ENCODE measurements at regions not wholly inside any gene's neighbourhood (a gene's known extent, or its start where the extent isn't known, plus 50 kb on each side); places are given as distances from the start of the nearest gene placed in this dataset.

DNA sequence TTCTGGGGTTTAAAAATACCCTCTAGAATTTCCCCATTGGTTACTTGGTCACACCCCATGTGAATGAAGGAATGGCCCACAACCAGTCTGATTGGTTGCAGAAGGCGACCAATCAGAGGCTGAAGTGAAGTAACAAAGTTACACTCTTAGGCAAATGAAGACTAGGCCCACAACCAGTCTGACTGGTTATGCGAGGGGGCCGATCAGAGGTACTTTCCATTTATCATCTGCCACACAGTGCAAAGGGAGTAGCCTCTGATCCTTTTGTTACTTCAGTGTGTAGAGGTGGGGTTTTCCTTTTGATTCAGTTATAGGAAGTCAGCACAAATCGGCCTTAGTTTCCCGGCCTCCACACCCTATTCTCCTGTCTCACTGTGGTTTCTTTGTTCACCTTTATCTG lies 61.2 kb upstream of the SGK1 start:
- TF ChIP-seq POLR2A (IDR thresholded peaks at IDR 0.05) (no peak), CTCF (IDR thresholded peaks at IDR 0.05) (no peak)
